ENCODE measurements at regions not wholly inside any gene's neighbourhood (a gene's known extent, or its start where the extent isn't known, plus 50 kb on each side); places are given as distances from the start of the nearest gene placed in this dataset.
"Not testable (repeated sequence)": the region's sequence is repeated elsewhere in the genome, so short reads cannot be mapped to it uniquely, and the experiment has no call there.

GRCh38 chr1:60503266-60503925 lies 429.8 kb upstream of the C1orf87 start:
- no peak for DNase-seq

GRCh38 chr1:60502506-60502905 lies 428.9 kb upstream of the C1orf87 start:
- no peak for DNase-seq

- DNase-seq: not testable (repeated sequence)
These were observed 416.4 kb upstream of the C1orf87 start for GRCh38 chr1:60489916-60490480.

- DNase-seq: no peak
These were observed 415.3 kb upstream of the C1orf87 start for GRCh38 chr1:60488847-60489246.

- DNase-seq: no peak
These were observed 414.2 kb upstream of the C1orf87 start for GRCh38 chr1:60487565-60488345.

GRCh38 chr1:60483509-60483908 lies 409.9 kb upstream of the C1orf87 start:
- no peak for DNase-seq

- DNase-seq: no peak
These were observed 396.7 kb upstream of the C1orf87 start for GRCh38 chr1:60470246-60470645.

GRCh38 chr1:60463786-60464185 lies 390.2 kb upstream of the C1orf87 start:
- no peak for DNase-seq

GRCh38 chr1:60463146-60463545 lies 389.6 kb upstream of the C1orf87 start:
- no peak for DNase-seq

- DNase-seq: no peak
These were observed 388.5 kb upstream of the C1orf87 start for GRCh38 chr1:60461925-60462595.

GRCh38 chr1:60458111-60458510 lies 384.5 kb upstream of the C1orf87 start:
- DNase-seq: no peak

- DNase-seq: no peak
These were observed 376.3 kb upstream of the C1orf87 start for GRCh38 chr1:60449876-60450275.

- no peak for DNase-seq
These were observed 375.3 kb upstream of the C1orf87 start for GRCh38 chr1:60448850-60449249.

- no peak for DNase-seq
These were observed 371.1 kb upstream of the C1orf87 start for GRCh38 chr1:60444680-60445079.

GRCh38 chr1:60436186-60436585 lies 362.6 kb upstream of the C1orf87 start:
- DNase-seq: no peak

GRCh38 chr1:60431593-60431992 lies 358.0 kb upstream of the C1orf87 start:
- no peak for DNase-seq

GRCh38 chr1:60430375-60430774 lies 356.8 kb upstream of the C1orf87 start:
- no peak for DNase-seq

GRCh38 chr1:60428127-60428526 lies 354.6 kb upstream of the C1orf87 start:
- DNase-seq: no peak

GRCh38 chr1:60427701-60428100 lies 354.1 kb upstream of the C1orf87 start:
- no peak for DNase-seq

- no peak for DNase-seq
These were observed 353.6 kb upstream of the C1orf87 start for GRCh38 chr1:60427194-60427593.

GRCh38 chr1:60425528-60425927 lies 352.0 kb upstream of the C1orf87 start:
- DNase-seq: no peak

- DNase-seq: no peak
These were observed 349.7 kb upstream of the C1orf87 start for GRCh38 chr1:60423146-60423780.

GRCh38 chr1:60421965-60422364 lies 348.4 kb upstream of the C1orf87 start:
- DNase-seq: no peak

Measured in cerebellar nuclear complex (tissue), 1 donor.